KBM-7 (cell line): ENCODE measurements at regions not wholly inside any gene's neighbourhood (a gene's known extent, or its start where the extent isn't known, plus 50 kb on each side); places are given as distances from the start of the nearest gene placed in this dataset.

ENCODE experiments used
- DNase-seq: peaks from one replicate; pipeline ENCODE4 v3.0.0-alpha.2; 2015
- in situ Hi-C: fragments of 300-500 bp; cut with MboI; formaldehyde crosslinking; loops from 2 replicates; pipeline ENCODE4 v1.14.3; 2020; ENCODE audit warnings: low sequenced_read_pairs, low pct_unique_long_range_greater_than_20kb, mixed read lengths

DNA sequence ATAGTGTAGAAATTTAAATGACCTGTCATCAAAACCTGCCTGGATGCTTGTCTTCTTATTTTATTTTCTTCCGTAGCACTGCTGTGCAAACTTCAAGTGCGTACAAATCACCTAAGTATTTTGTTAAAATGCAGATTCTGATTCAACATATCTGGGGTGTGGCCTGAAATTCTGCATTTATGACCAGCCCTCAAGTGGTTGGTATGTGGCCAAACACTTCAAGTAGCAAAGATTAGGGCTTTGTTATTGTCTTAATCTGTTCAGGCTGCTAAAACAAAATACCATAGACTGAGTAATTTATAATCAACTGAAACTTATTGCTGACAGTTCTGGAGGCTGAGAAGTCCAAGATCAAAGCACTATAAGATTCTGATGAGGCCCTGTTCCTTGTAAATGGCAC, 97.6 kb upstream of the LRRC3B start:
- in situ Hi-C loops = no loop called here
- no peak for DNase-seq

DNA sequence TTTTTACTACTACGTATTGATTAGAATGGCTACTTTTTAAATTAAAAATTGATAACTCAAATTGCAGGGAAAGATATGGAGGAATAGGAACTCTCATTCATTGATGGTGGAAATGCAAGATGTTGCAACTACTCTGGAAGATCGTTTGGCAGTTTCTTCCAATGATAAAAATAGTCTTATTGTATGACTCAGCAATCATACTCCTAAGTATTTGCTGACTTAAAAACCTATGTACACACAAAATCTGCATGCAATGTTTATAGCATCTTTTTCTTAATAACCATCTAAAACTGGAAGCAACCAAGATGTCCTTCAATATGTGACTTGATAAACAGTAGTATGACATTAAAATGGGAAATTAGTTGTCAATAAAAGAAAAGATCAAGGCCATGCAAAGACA, 87.4 kb upstream of the LRRC3B start:
- no peak for DNase-seq
- in situ Hi-C loops = no loop called here

DNA sequence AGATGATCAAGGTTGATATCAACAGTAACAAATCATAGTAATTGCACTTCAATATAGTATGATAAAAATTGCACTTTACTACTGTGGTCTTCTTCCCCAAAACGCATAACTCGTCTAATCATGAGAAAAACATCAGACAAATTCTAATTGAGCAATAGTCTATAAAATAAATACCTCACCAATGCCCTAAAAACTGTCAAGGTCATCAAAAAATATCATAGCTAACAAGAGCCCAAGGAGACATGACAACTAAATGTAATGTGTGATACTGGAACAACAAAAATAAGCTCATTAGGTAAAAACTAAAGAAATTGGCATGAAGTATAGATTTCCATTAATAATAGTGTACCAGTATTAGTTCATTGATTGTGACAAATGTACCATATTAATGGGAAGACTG, 85.6 kb upstream of the LRRC3B start:
- no peak for DNase-seq
- in situ Hi-C loops = no loop called here

DNA sequence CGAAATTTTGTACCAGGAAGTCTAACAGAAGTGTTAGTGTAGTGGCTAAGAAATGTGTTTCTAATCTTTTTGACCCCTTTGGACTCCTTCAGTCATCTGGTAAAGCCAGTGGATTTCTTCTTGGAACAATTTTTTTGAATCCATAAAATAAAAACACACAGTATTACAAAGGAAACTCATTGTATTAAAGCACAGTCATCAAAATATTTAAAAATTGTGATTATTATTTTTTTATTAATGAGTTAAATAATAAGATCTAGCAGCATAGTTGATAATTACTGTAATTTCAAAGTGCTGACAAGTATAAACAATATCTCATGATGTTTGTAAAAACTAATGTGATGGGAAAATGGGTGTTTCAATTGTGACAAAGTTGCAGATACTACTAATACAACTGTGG, 72.2 kb upstream of the LRRC3B start:
- in situ Hi-C loops = no loop called here
- no peak for DNase-seq

DNA sequence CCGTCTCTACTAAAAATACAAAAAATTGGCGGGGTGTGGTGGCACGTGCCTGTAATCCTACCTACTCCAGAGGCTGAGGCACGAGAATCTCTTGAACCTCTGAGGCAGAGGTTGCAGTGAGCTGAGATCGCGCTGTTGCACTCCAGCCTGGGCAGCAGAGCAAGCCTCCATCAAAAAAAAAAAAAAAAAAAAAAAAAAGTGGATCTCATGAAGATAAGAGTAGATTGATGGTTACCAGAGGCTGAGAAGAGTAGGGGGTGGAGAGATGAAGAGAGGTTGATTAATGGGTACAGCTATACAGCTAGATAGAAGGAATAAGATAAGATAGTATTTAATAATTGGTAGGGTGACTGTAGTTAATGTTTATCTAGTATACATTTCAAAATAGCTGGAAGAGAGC, 65.9 kb upstream of the LRRC3B start:
- in situ Hi-C loops = no loop called here
- no peak for DNase-seq

DNA sequence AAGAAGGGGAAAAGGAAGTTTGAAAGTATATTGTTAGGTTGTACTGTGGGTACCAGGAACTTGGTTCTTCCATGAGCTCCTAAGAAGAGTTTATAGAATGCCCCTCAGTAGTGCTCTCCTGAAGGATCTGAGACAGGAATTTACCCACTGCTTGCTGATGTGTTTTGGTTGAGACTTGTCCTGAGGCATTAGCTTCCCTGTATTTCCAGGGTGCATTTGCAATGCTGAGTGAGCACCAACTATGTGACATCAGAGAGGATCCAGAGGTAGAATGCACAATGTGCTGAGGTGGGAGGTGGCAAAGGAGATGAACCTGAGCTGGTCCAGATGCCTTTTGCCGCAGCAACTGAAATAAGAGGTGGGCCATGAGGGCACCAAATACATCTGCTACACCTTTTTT, 64.3 kb upstream of the LRRC3B start:
- in situ Hi-C loops = no loop called here
- no peak for DNase-seq

DNA sequence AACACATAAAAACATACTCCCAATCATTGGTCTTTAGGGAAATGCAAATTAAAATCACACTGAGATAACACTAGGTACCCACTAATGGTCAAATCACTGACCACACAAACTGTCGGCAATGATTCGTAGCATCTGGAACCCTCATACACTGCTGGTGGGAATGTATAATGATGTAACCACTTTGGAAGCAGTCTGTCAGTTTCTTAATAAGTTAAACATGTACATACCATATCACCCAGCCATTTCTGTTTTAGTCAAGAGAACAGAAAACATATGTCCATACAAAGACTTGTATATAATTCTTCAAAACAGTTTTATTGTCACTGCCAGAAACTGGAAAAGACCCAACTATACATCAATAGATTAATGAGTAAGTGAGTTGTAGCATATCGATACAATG, 63.3 kb upstream of the LRRC3B start:
- in situ Hi-C loops = no loop called here
- no peak for DNase-seq

DNA sequence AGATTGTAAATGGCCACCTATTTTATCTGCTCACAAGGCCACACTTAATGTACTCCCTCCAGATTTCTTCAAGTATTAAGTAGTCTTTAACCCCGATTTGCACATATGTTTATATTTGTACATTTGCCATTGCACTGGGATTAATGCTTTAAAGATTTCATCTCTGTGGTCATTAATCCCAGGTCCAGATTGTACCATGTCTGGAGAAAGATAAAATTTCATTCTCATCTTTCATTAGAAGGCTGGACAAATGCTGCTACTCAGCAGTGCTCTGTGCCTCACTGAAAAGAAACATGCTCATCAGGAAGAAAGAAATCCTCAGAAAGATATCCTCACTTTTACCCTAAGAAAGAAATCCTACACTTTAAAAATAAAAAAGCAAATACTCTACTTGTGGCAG, 62.5 kb upstream of the LRRC3B start:
- in situ Hi-C loops = no loop called here
- no peak for DNase-seq

DNA sequence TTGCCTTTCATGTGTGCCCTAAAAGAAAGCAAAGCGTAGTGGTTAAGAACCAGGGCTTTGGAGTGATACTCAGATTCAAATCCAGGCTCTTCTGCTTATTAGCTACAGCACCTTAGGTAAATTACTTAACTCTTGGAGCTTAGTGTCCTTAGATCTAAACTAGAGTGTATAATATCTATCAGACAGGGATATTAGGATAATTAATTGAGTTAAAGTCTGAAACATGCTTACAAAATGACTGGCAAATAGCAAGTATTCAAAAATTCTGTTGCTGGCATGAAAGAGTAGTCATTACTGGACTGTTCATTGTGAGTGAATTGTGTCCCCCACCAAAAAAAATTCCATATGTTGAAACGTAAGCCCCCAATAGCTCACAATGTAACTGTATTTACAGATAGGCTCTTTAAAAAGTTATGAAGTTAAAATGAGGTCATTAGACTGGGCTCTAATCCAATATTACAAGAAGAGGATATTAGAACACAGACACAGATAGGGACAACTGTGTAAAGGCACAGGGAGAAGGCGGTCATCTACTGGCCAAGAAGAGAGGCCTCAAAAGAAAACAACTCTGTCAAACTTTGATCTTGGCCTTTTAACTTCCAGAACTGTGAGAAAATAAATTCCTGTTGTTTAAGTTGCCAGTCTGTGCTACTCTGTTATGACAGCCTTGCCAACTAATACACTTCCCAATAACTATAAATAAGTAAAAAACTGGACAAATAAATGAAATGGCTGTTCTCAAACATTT, 60.4 kb upstream of the LRRC3B start:
- no peak for DNase-seq
- in situ Hi-C loops = no loop called here
